Activated CD4-positive, CD25-positive, alpha-beta regulatory T cell treated with anti-CD3 and anti-CD28 coated beads, Interleukin-2, amount 50 U/mL, for 72 hours (primary cell): ENCODE measurements at regions not wholly inside any gene's neighbourhood (a gene's known extent, or its start where the extent isn't known, plus 50 kb on each side); places are given as distances from the start of the nearest gene placed in this dataset.

Source experiments
- DNase-seq: peaks from one replicate; pipeline ENCODE4 v3.0.0; 2021

- DNase-seq, result no peak
These were observed 219.6 kb downstream of the DMRT2 start for GRCh38 chr9:1269533-1270315.

- DNase-seq, result no peak
These were observed 221.2 kb downstream of the DMRT2 start for GRCh38 chr9:1271367-1271766.

GRCh38 chr9:1271786-1272185 is 221.6 kb downstream of the DMRT2 start:
- no peak for DNase-seq

- DNase-seq, result no peak
These were observed 222.3 kb downstream of the DMRT2 start for GRCh38 chr9:1272488-1272887.

GRCh38 chr9:1273859-1274258 is 223.7 kb downstream of the DMRT2 start:
- DNase-seq, result no peak

- DNase-seq, result no peak
These were observed 224.2 kb downstream of the DMRT2 start for GRCh38 chr9:1274334-1274733.

- no peak for DNase-seq
These were observed 226.3 kb downstream of the DMRT2 start for GRCh38 chr9:1276474-1276873.

GRCh38 chr9:1284727-1285126 is 234.6 kb downstream of the DMRT2 start:
- DNase-seq, result no peak

GRCh38 chr9:1285526-1285925 is 235.4 kb downstream of the DMRT2 start:
- no peak for DNase-seq

GRCh38 chr9:1292384-1292783 is 242.2 kb downstream of the DMRT2 start:
- no peak for DNase-seq

- DNase-seq, result no peak
These were observed 244.6 kb downstream of the DMRT2 start for GRCh38 chr9:1294641-1295258.

GRCh38 chr9:1296331-1296730 is 246.2 kb downstream of the DMRT2 start:
- no peak for DNase-seq

- DNase-seq, result no peak
These were observed 247.9 kb downstream of the DMRT2 start for GRCh38 chr9:1298046-1298445.

GRCh38 chr9:1300941-1301340 is 250.8 kb downstream of the DMRT2 start:
- DNase-seq, result no peak

GRCh38 chr9:1303932-1304331 is 253.8 kb downstream of the DMRT2 start:
- DNase-seq, result no peak

- no peak for DNase-seq
These were observed 261.4 kb downstream of the DMRT2 start for GRCh38 chr9:1311462-1312042.

GRCh38 chr9:1319436-1319835 is 269.3 kb downstream of the DMRT2 start:
- DNase-seq, result no peak

GRCh38 chr9:1320051-1320557 is 269.9 kb downstream of the DMRT2 start:
- DNase-seq, result no peak

GRCh38 chr9:1320607-1321195 is 270.5 kb downstream of the DMRT2 start:
- DNase-seq, result no peak

GRCh38 chr9:1327467-1327866 is 277.3 kb downstream of the DMRT2 start:
- DNase-seq, result no peak

- no peak for DNase-seq
These were observed 278.2 kb downstream of the DMRT2 start for GRCh38 chr9:1328341-1328740.

- no peak for DNase-seq
These were observed 281.4 kb downstream of the DMRT2 start for GRCh38 chr9:1331546-1332038.

- DNase-seq, result no peak
These were observed 282.0 kb downstream of the DMRT2 start for GRCh38 chr9:1332156-1332555.

- DNase-seq, result no peak
These were observed 285.0 kb downstream of the DMRT2 start for GRCh38 chr9:1335174-1335573.
